ENCODE measurements at regions not wholly inside any gene's neighbourhood (a gene's known extent, or its start where the extent isn't known, plus 50 kb on each side); places are given as distances from the start of the nearest gene placed in this dataset.
"Not testable (repeated sequence)": the region's sequence is repeated elsewhere in the genome, so short reads cannot be mapped to it uniquely, and the experiment has no call there.

DNA sequence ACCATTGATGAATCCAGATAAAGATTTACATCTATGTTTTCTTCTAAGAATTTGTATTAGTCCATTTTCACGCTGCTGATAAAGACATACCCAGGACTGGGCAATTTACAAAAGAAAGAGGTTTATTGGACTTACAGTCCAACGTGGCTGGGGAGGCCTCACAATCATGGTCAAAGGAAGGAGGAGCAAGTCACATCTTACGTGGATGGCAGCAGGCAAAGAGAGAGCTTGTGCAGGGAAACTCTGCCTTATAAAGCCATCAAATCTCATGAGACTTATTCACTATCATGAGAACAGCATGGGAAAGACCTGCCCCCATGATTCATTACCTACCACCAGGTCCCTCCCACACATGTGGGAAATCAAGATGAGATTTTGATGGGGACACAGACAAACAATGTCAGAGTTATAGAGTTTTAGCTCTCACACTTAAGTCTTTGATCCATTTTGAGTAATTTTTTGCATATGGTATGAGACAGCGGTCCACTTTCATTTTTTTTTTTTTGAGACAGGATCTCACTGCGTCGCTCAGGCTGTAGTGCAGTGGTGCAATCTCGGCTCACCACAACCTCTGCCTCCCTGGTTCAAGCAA, 53.5 kb upstream of the JADE2 start:
- not testable (repeated sequence) for DNase-seq

DNA sequence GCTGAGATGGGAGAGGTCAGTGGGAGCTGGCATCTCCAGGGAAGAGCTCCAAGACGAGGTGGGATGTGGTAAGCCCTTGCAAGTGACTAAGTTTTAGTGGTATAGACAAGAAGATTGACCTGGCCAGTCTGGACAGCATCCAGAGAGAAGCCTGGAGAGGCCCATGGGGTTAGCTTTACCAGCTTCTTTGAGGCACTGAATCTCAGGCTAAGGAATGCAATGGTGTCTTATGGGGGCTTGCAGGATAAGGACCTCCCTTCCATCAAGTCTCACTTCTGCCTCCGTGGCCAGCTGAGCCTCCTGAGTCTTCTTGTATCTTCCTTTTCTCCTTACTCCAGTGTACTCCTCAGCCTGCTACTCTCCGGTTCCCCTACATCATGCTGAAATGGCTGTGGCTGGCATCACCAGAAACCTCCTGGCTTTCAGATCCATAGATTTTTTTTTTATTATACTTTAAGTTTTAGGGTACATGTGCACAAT, 56.5 kb upstream of the JADE2 start:
- DNase-seq = no peak

DNA sequence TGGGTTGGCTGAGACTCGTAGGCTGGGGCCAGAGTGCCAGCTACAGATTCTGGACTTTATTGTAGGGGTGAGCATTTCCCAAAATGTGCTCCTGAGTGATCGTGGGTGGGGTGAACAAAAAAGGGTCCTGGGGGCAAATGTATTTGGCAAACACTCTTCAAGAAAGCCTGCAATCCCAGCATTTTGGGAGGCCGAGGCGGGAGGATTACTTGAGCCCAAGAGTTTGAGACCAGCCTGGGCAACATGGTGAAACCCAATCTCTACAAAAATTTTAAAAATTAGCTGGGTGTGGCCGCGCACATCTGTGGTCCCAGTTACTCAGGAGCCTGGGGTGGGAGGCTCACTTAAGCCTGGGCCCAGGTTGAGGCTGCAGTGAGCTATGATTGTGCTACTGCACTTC, 55.5 kb upstream of the CDKN2AIPNL start:
- DNase-seq = no peak

DNA sequence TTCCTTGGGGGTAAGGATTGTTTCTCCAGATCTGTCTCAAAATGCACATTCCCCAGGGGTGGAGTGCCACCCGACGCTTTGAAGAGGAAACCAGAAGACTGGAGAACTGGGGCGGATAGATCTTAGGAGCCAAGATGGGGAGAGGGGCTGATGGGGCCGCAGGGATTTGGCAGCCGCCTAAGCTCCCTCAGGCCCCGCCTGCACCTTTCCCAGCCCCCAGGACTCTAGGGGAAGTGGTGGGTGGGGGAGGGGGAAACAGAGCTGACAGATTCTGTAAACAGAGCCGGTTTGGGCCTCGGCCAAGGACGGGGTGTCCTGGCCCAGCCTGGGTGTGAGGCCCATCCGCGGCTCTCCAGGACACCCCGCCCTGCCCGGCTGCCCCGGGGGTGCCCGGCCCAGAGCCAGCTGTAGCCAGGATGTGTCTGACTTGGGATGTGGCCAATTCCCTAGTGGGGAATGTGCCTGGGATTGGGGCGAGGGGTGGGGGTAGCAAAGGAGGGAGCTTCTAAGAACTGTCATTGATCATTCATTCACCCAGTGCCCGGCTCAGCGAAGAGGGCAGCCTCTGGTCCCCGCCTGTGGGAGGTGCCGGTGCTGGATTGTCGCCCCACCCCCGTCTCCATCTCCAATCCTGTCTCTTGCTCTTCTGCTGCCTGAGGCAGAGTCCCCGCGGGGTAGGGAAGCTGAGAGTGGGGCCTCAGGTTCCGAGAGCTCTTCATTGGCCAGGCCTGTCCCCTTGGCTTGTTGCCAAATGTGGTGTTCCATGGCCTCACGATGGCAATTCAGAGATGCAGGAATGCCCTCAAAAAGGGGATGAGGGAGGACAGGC, 54.8 kb upstream of the CDKN2AIPNL start:
- DNase-seq = peak; percentile 79

DNA sequence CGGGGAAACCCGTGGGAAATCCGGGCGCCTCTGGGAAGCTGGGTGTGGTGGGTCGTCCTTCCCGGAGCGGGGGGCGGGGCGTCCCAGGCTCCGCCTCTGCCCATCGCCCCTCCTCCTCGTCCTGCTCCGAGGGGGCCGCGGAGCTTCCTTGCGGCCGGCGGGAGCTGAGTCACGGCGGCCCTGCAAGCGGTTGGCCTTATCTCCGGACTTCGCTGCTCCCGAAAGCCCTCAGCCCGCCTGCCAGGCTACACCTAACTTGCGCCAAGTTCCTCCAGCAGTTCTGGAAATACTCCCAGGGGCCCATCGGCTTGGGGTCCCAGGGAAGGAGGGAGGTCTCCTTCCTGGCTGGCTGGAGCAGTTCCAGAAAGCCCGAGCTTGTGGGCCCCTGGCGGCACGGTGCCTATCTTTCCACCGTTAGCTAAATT, 54.1 kb upstream of the CDKN2AIPNL start:
- DNase-seq = no peak

DNA sequence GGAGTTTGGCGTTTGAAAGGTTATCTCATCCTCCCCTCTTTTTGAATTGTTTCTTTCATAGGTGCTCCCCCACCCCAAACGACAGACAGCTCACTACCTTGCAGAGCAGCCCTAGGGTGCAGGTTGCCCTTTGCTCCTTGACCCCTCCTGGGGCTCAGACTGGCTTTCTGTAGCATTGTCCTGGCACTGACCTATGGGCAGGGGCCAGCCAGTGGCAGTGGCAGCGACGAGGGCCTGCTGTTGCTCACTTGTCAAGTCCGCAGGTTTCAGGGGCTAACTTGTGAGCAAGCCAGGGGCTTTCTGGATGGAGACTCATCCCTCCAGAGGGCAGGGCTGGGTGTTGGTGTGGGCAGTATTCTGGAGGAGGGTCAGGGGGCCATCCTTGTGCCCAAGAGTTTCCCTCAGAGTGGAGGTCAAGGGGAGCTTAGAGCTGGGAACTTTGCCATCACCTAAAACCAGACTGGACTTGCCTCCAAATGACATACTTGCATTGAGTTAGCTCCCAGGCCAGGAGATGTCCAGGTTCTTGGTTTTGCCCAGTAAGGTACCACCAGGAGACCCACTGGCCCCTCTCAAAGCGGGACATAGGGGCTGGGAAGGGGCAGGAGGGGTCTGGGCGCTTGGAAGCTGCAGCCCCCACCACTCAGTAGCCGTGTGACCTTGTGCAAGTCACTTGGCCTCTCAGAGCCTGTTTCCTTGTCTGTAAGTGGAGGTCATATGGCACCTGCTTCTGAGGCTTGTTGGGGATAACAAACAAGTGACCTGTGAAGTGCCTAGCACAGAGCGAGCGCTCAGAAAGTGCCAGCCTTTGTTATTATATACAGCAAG, 53.5 kb upstream of the CDKN2AIPNL start:
- DNase-seq = no peak

DNA sequence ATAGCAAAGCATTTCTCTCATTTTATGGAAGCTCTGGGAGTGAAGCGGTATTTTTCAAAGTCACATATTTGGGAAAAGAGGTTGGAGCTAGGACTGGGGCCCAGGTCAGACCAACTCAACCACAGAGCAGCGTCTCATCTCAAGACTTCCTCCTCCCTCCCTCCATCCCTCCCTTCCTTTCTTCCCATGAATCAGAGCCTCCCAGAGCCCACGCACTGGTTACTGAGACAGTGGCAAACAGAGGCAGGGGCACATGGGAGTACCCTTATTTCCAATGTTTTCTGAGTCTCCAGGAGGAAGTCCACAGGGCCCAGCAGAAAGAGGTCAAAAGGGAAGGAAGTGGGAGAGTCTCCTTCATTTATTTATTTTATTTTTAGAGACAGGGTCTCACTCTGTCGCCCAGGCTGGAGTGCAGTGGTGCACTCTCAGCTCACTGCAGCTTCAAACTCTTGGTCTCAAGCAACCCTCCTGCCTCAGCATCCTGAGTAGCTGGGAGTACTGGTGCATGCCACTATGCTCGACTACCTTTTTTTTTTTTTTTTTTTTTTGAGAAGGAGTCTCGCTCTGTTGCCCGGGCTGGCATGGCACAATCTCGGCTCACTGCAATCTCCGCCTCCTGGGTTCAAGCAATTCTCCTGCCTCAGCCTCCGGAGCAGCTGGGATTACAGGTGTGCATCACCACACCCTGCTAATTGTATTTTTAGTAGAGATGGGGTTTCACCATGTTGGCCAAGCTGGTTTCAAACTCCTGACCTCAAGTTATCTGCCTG, 52.5 kb upstream of the CDKN2AIPNL start:
- DNase-seq = no peak

DNA sequence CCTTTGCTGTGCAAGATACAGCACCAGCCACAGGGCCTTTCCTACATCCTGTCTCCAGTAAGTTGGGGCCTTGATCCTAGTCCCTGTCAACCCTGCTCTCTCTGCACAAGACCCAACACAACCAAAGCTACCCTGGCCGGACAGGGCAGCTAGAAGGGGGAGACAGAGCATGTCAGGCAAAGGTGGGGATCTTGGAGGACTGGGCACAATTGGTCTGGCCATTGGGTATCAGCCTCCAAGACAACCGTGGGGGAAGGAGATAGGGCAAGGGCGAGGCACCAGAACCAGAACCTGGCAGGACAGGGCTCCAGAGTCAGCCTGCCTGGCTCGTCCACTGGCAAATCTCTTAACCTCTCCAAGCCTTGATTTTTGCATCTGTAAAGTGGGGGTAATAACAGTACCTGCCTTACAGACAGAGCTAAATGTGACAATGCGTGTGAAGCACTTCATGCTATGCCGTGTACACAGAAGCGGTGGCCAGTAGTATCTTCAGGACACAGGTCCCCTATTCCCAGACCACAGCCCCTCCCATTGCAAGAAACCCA, 51.6 kb upstream of the CDKN2AIPNL start:
- no peak for DNase-seq

DNA sequence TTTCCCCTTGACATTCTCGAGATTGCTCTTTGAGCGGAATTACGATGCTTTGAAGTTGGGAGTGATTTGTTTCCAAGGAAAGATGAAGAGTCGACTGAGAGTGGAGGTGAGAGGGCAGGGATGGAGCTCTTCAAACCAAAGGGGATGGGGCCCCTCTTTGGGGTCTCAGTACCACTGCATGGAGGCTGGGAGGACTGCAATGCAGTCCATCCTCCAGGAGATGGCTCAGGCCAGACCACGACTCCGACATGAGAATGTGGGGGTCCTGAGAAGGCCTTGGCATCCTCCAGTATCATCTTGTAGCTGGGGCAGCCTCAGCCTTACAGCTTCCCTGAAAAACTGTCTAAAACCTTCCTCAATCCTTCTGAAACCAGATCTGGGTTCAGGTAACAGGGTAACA, 51.1 kb upstream of the CDKN2AIPNL start:
- DNase-seq = no peak

DNA sequence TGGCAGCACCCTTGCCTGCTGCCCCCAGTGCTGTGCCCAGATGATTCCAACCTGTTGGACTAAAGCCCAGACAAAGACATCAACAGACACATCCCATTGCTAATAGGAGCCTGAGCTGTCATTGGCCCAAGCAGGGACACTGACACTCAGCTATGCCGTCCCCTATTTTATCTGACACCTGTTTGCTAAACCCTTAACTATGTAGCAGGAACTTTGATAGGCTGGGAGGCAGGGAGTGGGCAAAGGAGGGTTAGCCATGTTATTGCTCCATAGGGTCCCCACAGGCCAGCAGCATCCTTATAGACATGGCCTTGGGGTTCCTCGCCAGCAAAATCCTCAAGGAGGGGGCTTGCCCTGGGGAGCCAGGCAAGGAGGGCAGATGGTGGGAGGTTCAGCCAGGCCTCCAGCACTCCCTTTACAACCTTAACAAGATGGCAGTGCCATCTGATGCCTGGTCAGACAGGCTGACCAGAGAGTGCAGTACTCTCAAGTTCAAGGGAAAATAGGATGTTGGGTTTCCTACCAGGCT, 50.4 kb upstream of the CDKN2AIPNL start:
- DNase-seq = no peak

Data from NCI-H510A (cell line).